Testis (tissue), 2 donors: ENCODE measurements at regions not wholly inside any gene's neighbourhood (a gene's known extent, or its start where the extent isn't known, plus 50 kb on each side); places are given as distances from the start of the nearest gene placed in this dataset.

Source experiments
- CTCF ChIP-seq, 3 experiments: fragments of 450-650 bp in 2 of 3; fragments of 200-600 bp in 1 of 3; sonication (generic) in 1 of 3; IDR thresholded peaks; one replicate each; pipeline ENCODE4 v1.5.1; 2016 to 2019; ENCODE audit warnings: antibody characterized with exemption in 3 of 3, mild to moderate bottlenecking in 2 of 3, moderate library complexity in 1 of 3
- POLR2A ChIP-seq: fragments of 450-650 bp; IDR thresholded peaks from one replicate; pipeline ENCODE4 v1.6.1; 2017; ENCODE audit warnings: antibody characterized with exemption, mild to moderate bottlenecking, moderate library complexity

DNA sequence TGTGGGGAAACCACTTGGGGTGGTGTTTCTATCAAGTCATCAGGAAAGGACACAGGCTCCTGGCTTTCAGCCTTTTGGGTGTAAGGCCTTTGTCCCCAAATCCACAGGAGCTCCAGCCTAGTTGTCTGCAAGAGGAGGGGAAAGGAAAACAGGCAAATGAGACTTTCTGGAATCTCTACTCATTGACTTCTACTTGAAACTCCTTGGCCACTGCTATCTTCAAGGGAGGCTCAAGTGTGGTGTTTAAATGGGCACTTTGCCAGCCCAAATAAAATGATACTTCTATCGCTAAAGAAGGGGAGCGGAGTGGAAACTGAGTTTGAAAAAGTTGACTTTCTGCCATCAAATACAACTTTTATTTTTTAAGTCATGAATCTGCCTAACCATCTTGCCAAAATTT is 445.9 kb upstream of the RGS6 start:
- TF ChIP-seq CTCF (IDR thresholded peaks at IDR 0.05), result no peak
- no peak for TF ChIP-seq POLR2A
